ENCODE measurements at regions not wholly inside any gene's neighbourhood (a gene's known extent, or its start where the extent isn't known, plus 50 kb on each side); places are given as distances from the start of the nearest gene placed in this dataset.
A peak's percentile ranks its signal among the peaks of the same experiment; 100 is the strongest.
"Not testable (repeated sequence)": the region's sequence is repeated elsewhere in the genome, so short reads cannot be mapped to it uniquely, and the experiment has no call there.

GRCh38 chrX:124426288-124427169 lies 80.2 kb downstream of the SH2D1A start:
- DNase-seq (ENCODE audit: low read depth), result no peak

GRCh38 chrX:124433186-124433585 lies 86.8 kb downstream of the SH2D1A start:
- DNase-seq (ENCODE audit: low read depth), result no peak

- no peak for DNase-seq (ENCODE audit: low read depth)
Observed at GRCh38 chrX:124435616-124436015, 89.3 kb downstream of the SH2D1A start.

GRCh38 chrX:124440695-124441094 lies 94.3 kb downstream of the SH2D1A start:
- no peak for DNase-seq (ENCODE audit: low read depth)

- no peak for DNase-seq (ENCODE audit: low read depth)
Observed at GRCh38 chrX:124441971-124442590, 95.7 kb downstream of the SH2D1A start.

- no peak for DNase-seq (ENCODE audit: low read depth)
Observed at GRCh38 chrX:124455966-124456365, 109.6 kb downstream of the SH2D1A start.

- not testable (repeated sequence) for DNase-seq (ENCODE audit: low read depth)
Observed at GRCh38 chrX:124459851-124460250, 113.5 kb downstream of the SH2D1A start.

- no peak for DNase-seq (ENCODE audit: low read depth)
Observed at GRCh38 chrX:124462931-124463330, 116.6 kb downstream of the SH2D1A start.

GRCh38 chrX:124467202-124467601 lies 120.8 kb downstream of the SH2D1A start:
- no peak for DNase-seq (ENCODE audit: low read depth)

- DNase-seq (ENCODE audit: low read depth), result no peak
Observed at GRCh38 chrX:124475358-124475757, 129.0 kb downstream of the SH2D1A start.

GRCh38 chrX:124476562-124476961 lies 130.2 kb downstream of the SH2D1A start:
- DNase-seq (ENCODE audit: low read depth), result no peak

- no peak for DNase-seq (ENCODE audit: low read depth)
Observed at GRCh38 chrX:124478046-124478445, 131.7 kb downstream of the SH2D1A start.

- DNase-seq (ENCODE audit: low read depth), result no peak
Observed at GRCh38 chrX:124488412-124489161, 142.2 kb downstream of the SH2D1A start.

GRCh38 chrX:124493984-124494383 lies 147.6 kb downstream of the SH2D1A start:
- DNase-seq (ENCODE audit: low read depth), result no peak

GRCh38 chrX:124497386-124497785 lies 151.0 kb downstream of the SH2D1A start:
- DNase-seq (ENCODE audit: low read depth), result peak; percentile 39

- no peak for DNase-seq (ENCODE audit: low read depth)
Observed at GRCh38 chrX:124501586-124501985, 155.2 kb downstream of the SH2D1A start.

GRCh38 chrX:124502166-124502565 lies 155.8 kb downstream of the SH2D1A start:
- DNase-seq (ENCODE audit: low read depth), result no peak

- DNase-seq (ENCODE audit: low read depth), result no peak
Observed at GRCh38 chrX:124502599-124502998, 156.2 kb downstream of the SH2D1A start.

GRCh38 chrX:124504111-124504983 lies 158.0 kb downstream of the SH2D1A start:
- DNase-seq (ENCODE audit: low read depth), result no peak

- peak; percentile 61 for DNase-seq (ENCODE audit: low read depth)
Observed at GRCh38 chrX:124506066-124506465, 159.7 kb downstream of the SH2D1A start.

GRCh38 chrX:124507246-124507645 lies 160.9 kb downstream of the SH2D1A start:
- peak; percentile 19 for DNase-seq (ENCODE audit: low read depth)

GRCh38 chrX:124518885-124519284 lies 172.5 kb downstream of the SH2D1A start:
- peak; percentile 74 for DNase-seq (ENCODE audit: low read depth)
